Parathyroid adenoma (tissue), 2 donors: ENCODE measurements at regions not wholly inside any gene's neighbourhood (a gene's known extent, or its start where the extent isn't known, plus 50 kb on each side); places are given as distances from the start of the nearest gene placed in this dataset.

Source experiments
- H2AFZ ChIP-seq: fragments of 300-600 bp; sonication (generic); one replicate; pipeline ENCODE4 v1.7.0; 2017; ENCODE audit warnings: antibody characterized with exemption, mild to moderate bottlenecking
- H3K27ac ChIP-seq: fragments of 300-600 bp; sonication (generic); one replicate; pipeline ENCODE4 v1.7.0; 2017
- H3K27me3 ChIP-seq: fragments of 300-600 bp; sonication (generic); one replicate; pipeline ENCODE4 v1.7.0; 2017; ENCODE audit warnings: low read length; ENCODE audit not compliant: control insufficient read depth, insufficient read depth
- H3K36me3 ChIP-seq: fragments of 300-600 bp; sonication (generic); one replicate; pipeline ENCODE4 v1.7.0; 2017; ENCODE audit warnings: low read length; ENCODE audit not compliant: control insufficient read depth, insufficient read depth
- H3K4me1 ChIP-seq: fragments of 300-600 bp; sonication (generic); one replicate; pipeline ENCODE4 v1.7.0; 2017; ENCODE audit warnings: control low read depth
- H3K4me2 ChIP-seq: fragments of 300-600 bp; sonication (generic); one replicate; pipeline ENCODE4 v1.7.0; 2017; ENCODE audit warnings: low read length
- H3K4me3 ChIP-seq: fragments of 300-600 bp; sonication (generic); one replicate; pipeline ENCODE4 v1.7.0; 2017; ENCODE audit warnings: low read depth, low read length
- H3K79me2 ChIP-seq: fragments of 300-600 bp; sonication (generic); one replicate; pipeline ENCODE4 v1.7.0; 2017; ENCODE audit warnings: control low read depth
- H3K9ac ChIP-seq: fragments of 300-600 bp; sonication (generic); one replicate; pipeline ENCODE4 v1.7.0; 2017; ENCODE audit warnings: mild to moderate bottlenecking
- H3K9me3 ChIP-seq: fragments of 300-600 bp; sonication (generic); one replicate; pipeline ENCODE4 v1.7.0; 2017; ENCODE audit warnings: low read length; ENCODE audit not compliant: control insufficient read depth
- TF ChIP-seq, protein P1 (sequence below): fragments of 300-600 bp; sonication (generic); IDR thresholded peaks from one replicate; pipeline ENCODE4 v1.7.0; 2017; ENCODE audit warnings: antibody characterized with exemption, mild to moderate bottlenecking
- donor health status: primary hyperparathyroidism.

GRCh38 chr10:47225219-47225927, 74.6 kb upstream of the GDF10 start:
- no peak overlapping the region for H3K9ac ChIP-seq
- no peaks in the 10 kb centered on the region for H3K79me2 ChIP-seq
- H3K4me2 ChIP-seq = no peak overlapping the region
- H3K27me3 ChIP-seq = no peaks in the 10 kb centered on the region
- no peak overlapping the region for H2AFZ ChIP-seq
- no peak overlapping the region for H3K27ac ChIP-seq
- H3K36me3 ChIP-seq = no peaks in the 10 kb centered on the region
- no peaks in the 10 kb centered on the region for H3K4me1 ChIP-seq
- TF ChIP-seq, protein P1, sequence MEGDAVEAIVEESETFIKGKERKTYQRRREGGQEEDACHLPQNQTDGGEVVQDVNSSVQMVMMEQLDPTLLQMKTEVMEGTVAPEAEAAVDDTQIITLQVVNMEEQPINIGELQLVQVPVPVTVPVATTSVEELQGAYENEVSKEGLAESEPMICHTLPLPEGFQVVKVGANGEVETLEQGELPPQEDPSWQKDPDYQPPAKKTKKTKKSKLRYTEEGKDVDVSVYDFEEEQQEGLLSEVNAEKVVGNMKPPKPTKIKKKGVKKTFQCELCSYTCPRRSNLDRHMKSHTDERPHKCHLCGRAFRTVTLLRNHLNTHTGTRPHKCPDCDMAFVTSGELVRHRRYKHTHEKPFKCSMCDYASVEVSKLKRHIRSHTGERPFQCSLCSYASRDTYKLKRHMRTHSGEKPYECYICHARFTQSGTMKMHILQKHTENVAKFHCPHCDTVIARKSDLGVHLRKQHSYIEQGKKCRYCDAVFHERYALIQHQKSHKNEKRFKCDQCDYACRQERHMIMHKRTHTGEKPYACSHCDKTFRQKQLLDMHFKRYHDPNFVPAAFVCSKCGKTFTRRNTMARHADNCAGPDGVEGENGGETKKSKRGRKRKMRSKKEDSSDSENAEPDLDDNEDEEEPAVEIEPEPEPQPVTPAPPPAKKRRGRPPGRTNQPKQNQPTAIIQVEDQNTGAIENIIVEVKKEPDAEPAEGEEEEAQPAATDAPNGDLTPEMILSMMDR = no peak
- no peak overlapping the region for H3K4me3 ChIP-seq
- no peaks in the 10 kb centered on the region for H3K9me3 ChIP-seq

DNA sequence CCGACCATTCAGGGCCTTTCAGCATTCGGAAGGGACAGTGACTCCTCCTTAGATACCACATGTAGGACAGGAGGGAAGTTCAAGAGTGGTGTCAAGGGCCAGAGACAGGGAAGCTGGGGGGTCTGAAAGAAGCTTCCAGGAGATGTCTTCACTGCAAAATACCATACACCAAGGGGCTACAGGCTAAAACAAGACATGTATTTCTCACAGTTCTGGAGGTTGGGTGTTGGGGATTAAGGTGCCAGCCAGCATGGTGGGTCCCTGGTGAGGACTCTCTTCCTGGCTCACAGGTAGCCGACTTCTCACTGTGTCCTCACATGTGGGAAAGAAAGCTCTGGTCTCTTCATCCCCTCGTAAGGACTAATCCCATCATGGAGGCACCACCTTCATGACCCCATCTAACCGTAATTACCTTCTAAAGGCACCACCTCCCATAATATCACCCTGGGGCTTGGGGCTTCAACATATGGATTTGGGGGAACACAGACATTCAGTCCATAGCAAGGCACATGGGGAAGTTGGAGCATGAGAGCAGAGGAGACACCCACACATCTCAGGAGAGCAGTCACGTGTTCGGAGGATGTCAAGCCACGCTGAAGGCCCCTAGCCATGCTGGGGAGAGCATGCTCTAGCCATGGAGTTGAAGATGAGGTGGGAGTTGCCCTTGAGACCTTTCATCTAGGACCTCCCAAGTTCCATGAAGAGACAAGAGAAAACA, 73.9 kb upstream of the GDF10 start:
- no peaks in the 10 kb centered on the region for H3K79me2 ChIP-seq
- TF ChIP-seq, protein P1 = no peak
- no peaks in the 10 kb centered on the region for H3K27me3 ChIP-seq
- no peak overlapping the region for H3K27ac ChIP-seq
- H3K4me3 ChIP-seq = no peak overlapping the region
- no peaks in the 10 kb centered on the region for H3K4me1 ChIP-seq
- H3K9me3 ChIP-seq = no peaks in the 10 kb centered on the region
- H3K9ac ChIP-seq = no peak overlapping the region
- no peak overlapping the region for H2AFZ ChIP-seq
- no peaks in the 10 kb centered on the region for H3K36me3 ChIP-seq
- no peak overlapping the region for H3K4me2 ChIP-seq

GRCh38 chr10:47230482-47230881, 69.5 kb upstream of the GDF10 start:
- TF ChIP-seq, protein P1 = no peak
- Histone ChIP-seq H3K79me2 (no peaks in the 10 kb centered on the region), H3K9ac (no peak overlapping the region), H3K4me1 (no peaks in the 10 kb centered on the region), H3K27ac (no peak overlapping the region), H3K4me3 (no peak overlapping the region), H3K9me3 (no peaks in the 10 kb centered on the region), H3K36me3 (no peaks in the 10 kb centered on the region), H3K27me3 (no peaks in the 10 kb centered on the region), H3K4me2 (no peak overlapping the region), H2AFZ (no peak overlapping the region)

GRCh38 chr10:47230957-47231356, 69.0 kb upstream of the GDF10 start:
- TF ChIP-seq, protein P1 = no peak
- H3K9ac ChIP-seq = no peak overlapping the region
- no peaks in the 10 kb centered on the region for H3K4me1 ChIP-seq
- no peaks in the 10 kb centered on the region for H3K9me3 ChIP-seq
- no peaks in the 10 kb centered on the region for H3K36me3 ChIP-seq
- no peak overlapping the region for H3K4me3 ChIP-seq
- H2AFZ ChIP-seq = no peak overlapping the region
- no peaks in the 10 kb centered on the region for H3K79me2 ChIP-seq
- H3K27ac ChIP-seq = no peak overlapping the region
- H3K27me3 ChIP-seq = no peaks in the 10 kb centered on the region
- no peak overlapping the region for H3K4me2 ChIP-seq
